Activated naive CD4-positive, alpha-beta T cell treated with anti-CD3 and anti-CD28 coated beads, Interleukin-2, amount 10 ng/mL, durations not matched to agents 7 days and 5 days (primary cell): ENCODE measurements at regions not wholly inside any gene's neighbourhood (a gene's known extent, or its start where the extent isn't known, plus 50 kb on each side); places are given as distances from the start of the nearest gene placed in this dataset.

Experiments used
- CTCF ChIA-PET: fragments of 350-600 bp; sonication (Branson Sonifier 250); formaldehyde crosslinking; loops from one replicate; lab custom pipeline; 2021; ENCODE audit warnings: antibody characterized with exemption; lab: Charles Lee
- DNase-seq: peaks from one replicate; pipeline ENCODE4 v3.0.0-alpha.2; 2020
- H3K27ac Mint-ChIP-seq: one replicate; pipeline ENCODE4 v1.8.0; 2021; ENCODE audit warnings: mild to moderate bottlenecking, moderate library complexity, mixed read lengths
- H3K27me3 Mint-ChIP-seq: one replicate; pipeline ENCODE4 v1.8.0; 2021; ENCODE audit warnings: mild to moderate bottlenecking, mixed read lengths
- H3K36me3 Mint-ChIP-seq: one replicate; pipeline ENCODE4 v1.8.0; 2021; ENCODE audit warnings: mixed read lengths
- H3K4me1 Mint-ChIP-seq: one replicate; pipeline ENCODE4 v1.8.0; 2021; ENCODE audit warnings: mixed read lengths
- H3K4me3 Mint-ChIP-seq: one replicate; pipeline ENCODE4 v1.8.0; 2021; ENCODE audit warnings: mild to moderate bottlenecking, moderate library complexity, mixed read lengths
- H3K9me3 Mint-ChIP-seq: one replicate; pipeline ENCODE4 v1.8.0; 2021; ENCODE audit warnings: mixed read lengths

DNA sequence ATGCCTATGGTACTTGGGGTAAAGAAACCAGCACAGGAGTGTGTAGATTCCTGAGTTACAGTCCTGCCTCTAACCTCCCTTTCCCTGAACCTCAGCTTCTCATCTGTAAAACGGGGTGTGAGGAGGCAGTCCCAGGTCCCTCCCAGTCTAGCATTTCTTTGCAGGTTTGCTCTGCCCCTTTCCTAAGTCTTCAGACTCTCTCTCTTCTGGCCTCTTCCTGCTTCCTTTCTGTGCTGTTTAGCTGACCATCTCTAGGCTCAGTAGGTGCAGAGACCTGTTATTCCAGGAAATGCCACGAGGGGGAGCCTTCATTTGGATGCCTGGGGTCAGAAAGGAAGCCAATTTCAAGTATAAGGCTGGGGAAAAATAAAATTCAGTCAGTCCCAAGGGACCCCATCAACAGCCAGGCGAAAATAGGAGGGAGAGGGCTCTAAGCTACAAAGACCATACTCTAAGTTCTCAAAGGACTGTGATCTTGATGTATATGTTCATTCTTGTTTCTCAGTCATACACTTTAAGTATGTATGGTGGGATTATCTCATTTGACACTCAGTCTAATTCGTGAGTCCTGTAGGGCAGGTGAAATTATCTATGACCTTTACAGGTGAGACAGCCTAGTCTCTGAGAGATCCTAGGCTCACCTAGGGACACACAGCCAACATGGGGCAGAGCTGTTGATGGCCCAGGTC is 89.1 kb downstream of the NCR2 start:
- peaks cover 9% of the 10 kb centered on the region for H3K4me1 Mint-ChIP-seq
- peaks cover 43% of the 10 kb centered on the region for H3K27me3 Mint-ChIP-seq
- H3K27ac Mint-ChIP-seq, result no peak overlapping the region
- peak; percentile 88 for DNase-seq
- peaks cover under 1% of the 10 kb centered on the region for H3K9me3 Mint-ChIP-seq
- no peaks in the 10 kb centered on the region for H3K36me3 Mint-ChIP-seq
- CTCF ChIA-PET, result interaction anchor here (0.6 to 3.0 kb wide), 25 partner anchors 8 to 259 kb away, joined by 3 to 42 read pairs (median 4); no protein-coding TSS in a partner anchor
- H3K4me3 Mint-ChIP-seq, result no peak overlapping the region

DNA sequence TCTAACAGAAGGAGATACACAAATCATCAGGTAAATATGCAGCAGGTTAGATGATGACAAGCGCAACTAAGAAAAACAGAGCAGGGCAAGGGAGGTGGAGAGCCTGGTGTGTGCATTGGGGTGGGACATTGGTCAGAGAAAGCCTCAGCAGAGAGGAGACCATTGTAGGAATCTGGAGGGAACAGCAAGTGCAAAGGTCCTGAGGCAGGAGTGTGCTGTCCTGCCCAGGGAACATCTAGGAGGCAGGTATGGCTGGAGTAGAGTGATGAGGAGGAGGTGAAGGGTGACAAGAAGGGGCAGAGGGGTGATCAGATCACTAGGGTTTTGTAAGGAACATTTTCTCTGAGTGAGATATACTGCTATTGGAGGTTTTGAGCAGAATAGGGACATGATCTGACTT is 90.1 kb downstream of the NCR2 start:
- no peak for DNase-seq
- no peaks in the 10 kb centered on the region for H3K9me3 Mint-ChIP-seq
- H3K4me1 Mint-ChIP-seq, result peaks cover 12% of the 10 kb centered on the region
- CTCF ChIA-PET, result interaction anchor here (0.8 to 3.0 kb wide), 20 partner anchors 9 to 258 kb away, joined by 3 to 42 read pairs (median 4); no protein-coding TSS in a partner anchor
- H3K4me3 Mint-ChIP-seq, result no peak overlapping the region
- H3K27me3 Mint-ChIP-seq, result peaks cover 44% of the 10 kb centered on the region
- peaks cover 2% of the 10 kb centered on the region for H3K36me3 Mint-ChIP-seq
- no peak overlapping the region for H3K27ac Mint-ChIP-seq

GRCh38 chr6:41426438-41426851 is 91.0 kb downstream of the NCR2 start:
- H3K27ac Mint-ChIP-seq, result no peak overlapping the region
- DNase-seq, result peak; percentile 43
- H3K4me3 Mint-ChIP-seq, result no peak overlapping the region
- no peaks in the 10 kb centered on the region for H3K9me3 Mint-ChIP-seq
- H3K36me3 Mint-ChIP-seq, result peaks cover 2% of the 10 kb centered on the region
- H3K27me3 Mint-ChIP-seq, result peaks cover 42% of the 10 kb centered on the region
- CTCF ChIA-PET, result interaction anchor here (0.6 to 3.0 kb wide), 9 partner anchors 26 to 257 kb away, joined by 3 to 42 read pairs (median 6); no protein-coding TSS in a partner anchor
- H3K4me1 Mint-ChIP-seq, result peaks cover 12% of the 10 kb centered on the region

- Mint-ChIP-seq H3K4me1 (peaks cover 12% of the 10 kb centered on the region), H3K27ac (no peak overlapping the region), H3K9me3 (no peaks in the 10 kb centered on the region), H3K36me3 (peaks cover 2% of the 10 kb centered on the region), H3K27me3 (peaks cover 42% of the 10 kb centered on the region), H3K4me3 (no peak overlapping the region)
- DNase-seq, result peak; percentile 27
- CTCF ChIA-PET, result interaction anchor here (1.3 to 2.9 kb wide), 3 partner anchors 59 to 257 kb away, joined by 6 to 42 read pairs (median 13); no protein-coding TSS in a partner anchor
Measured at GRCh38 chr6:41426888-41427641, 91.7 kb downstream of the NCR2 start.

GRCh38 chr6:41427642-41428335 is 92.4 kb downstream of the NCR2 start:
- Mint-ChIP-seq H3K27me3 (peaks cover 44% of the 10 kb centered on the region), H3K4me3 (no peak overlapping the region), H3K27ac (no peak overlapping the region), H3K4me1 (peaks cover 12% of the 10 kb centered on the region), H3K36me3 (peaks cover 2% of the 10 kb centered on the region), H3K9me3 (no peaks in the 10 kb centered on the region)
- CTCF ChIA-PET, result interaction anchor here (1.1 kb wide), 1 partner anchor 39 kb away, joined by 3 read pairs; no protein-coding TSS in a partner anchor
- DNase-seq, result no peak

DNA sequence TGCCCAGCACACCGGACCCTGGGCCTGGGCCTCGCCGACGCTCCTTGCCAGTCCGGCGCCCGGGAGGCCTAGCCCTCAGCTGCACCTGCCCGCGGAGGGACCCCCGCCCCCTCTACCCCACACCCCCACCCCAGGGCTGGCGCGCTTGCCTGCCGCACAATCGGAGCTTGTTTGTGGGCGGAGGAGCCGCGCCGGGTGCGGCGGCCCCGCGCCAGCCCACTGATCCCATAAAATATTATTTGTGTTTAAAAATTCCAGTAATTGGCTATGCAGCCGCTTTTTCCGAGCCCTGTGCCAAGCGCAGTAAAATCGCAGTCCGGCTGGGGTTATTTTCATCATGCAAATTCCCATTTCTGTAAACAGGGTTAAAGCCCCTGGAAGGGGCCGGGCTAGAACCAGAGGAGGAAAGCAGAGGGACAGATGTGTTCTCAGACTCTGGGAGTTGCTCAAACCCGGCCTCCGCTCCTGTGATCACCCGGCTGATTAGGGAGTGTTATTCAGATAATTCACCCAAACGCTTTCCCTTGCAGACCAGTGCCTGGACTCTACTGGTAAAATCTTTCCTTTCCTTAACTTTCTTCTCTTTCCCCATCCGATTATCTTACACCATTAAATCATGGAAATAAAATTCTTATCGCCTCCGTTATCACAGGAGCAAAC is 93.1 kb downstream of the NCR2 start:
- DNase-seq, result no peak
- Mint-ChIP-seq H3K4me1 (peaks cover 12% of the 10 kb centered on the region), H3K27me3 (peaks cover 48% of the 10 kb centered on the region), H3K4me3 (peak overlapping the region; percentile 16), H3K9me3 (no peaks in the 10 kb centered on the region), H3K27ac (no peak overlapping the region), H3K36me3 (peaks cover 2% of the 10 kb centered on the region)
- CTCF ChIA-PET, result interaction anchor here (1.1 kb wide), 1 partner anchor 39 kb away, joined by 3 read pairs; no protein-coding TSS in a partner anchor

GRCh38 chr6:41428996-41429421 is 93.6 kb downstream of the NCR2 start:
- Mint-ChIP-seq H3K9me3 (no peaks in the 10 kb centered on the region), H3K27me3 (peaks cover 51% of the 10 kb centered on the region), H3K27ac (no peak overlapping the region), H3K4me1 (peaks cover 12% of the 10 kb centered on the region), H3K36me3 (peaks cover 2% of the 10 kb centered on the region), H3K4me3 (peak overlapping the region; percentile 16)
- peak; percentile 40 for DNase-seq
- CTCF ChIA-PET, result interaction anchor here (1.1 kb wide), 1 partner anchor 40 kb away, joined by 3 read pairs; no protein-coding TSS in a partner anchor

DNA sequence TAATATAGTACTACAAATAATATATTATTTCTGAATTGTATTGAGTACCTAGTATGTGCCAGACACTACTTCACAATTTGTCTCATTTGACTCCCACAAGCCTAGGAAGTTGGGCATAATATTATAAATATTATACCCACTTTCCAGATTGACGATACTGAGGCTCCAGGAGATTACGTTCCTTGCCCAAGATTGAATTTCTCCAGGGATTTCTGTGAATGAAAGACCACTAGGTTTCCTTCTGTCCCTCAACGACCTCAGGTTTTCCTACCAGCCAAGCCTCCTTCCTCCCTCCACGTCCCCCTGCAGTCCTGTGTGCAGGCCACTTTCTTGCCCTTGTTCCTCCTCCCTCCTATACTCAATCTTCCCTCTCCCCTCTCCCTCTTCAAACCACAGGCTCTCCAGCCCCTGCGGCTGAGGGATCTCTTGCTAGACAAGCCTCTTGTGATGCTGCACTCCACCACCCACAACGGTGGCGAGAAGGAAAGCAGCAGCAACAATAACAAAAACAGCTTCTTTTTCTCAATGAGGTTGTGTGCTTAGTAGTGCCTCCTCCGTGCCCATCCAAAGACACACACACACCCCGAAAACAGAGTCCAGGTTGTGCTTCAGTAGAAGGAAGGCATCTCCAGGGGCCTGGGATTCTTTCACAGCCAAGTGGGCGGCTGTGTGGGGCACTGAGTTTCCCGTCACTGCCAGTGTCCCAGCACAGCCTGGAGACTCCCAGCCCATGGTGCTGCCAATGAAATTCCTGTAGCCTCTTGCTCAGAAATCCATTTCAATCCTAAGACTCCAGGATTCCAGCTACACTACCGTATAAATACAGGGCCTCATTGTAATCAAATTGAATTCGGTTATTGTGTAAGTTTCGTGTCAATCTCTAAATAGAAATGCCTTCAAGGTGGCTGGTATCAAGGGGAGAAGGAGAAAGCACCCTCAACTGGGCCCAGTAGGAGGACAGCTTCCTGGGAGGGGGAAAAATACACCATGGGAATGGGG is 94.4 kb downstream of the NCR2 start:
- H3K4me1 Mint-ChIP-seq, result peaks cover 12% of the 10 kb centered on the region
- H3K4me3 Mint-ChIP-seq, result no peak overlapping the region
- H3K36me3 Mint-ChIP-seq, result peaks cover 2% of the 10 kb centered on the region
- no peak for DNase-seq
- peaks cover 52% of the 10 kb centered on the region for H3K27me3 Mint-ChIP-seq
- H3K9me3 Mint-ChIP-seq, result no peaks in the 10 kb centered on the region
- H3K27ac Mint-ChIP-seq, result no peak overlapping the region
- CTCF ChIA-PET, result no interaction called here

GRCh38 chr6:41430875-41431274 is 95.5 kb downstream of the NCR2 start:
- peaks cover 12% of the 10 kb centered on the region for H3K4me1 Mint-ChIP-seq
- CTCF ChIA-PET, result no interaction called here
- H3K27ac Mint-ChIP-seq, result no peak overlapping the region
- H3K4me3 Mint-ChIP-seq, result no peak overlapping the region
- DNase-seq, result no peak
- H3K9me3 Mint-ChIP-seq, result no peaks in the 10 kb centered on the region
- H3K27me3 Mint-ChIP-seq, result peaks cover 58% of the 10 kb centered on the region
- peaks cover 2% of the 10 kb centered on the region for H3K36me3 Mint-ChIP-seq

GRCh38 chr6:41432280-41432679 is 96.9 kb downstream of the NCR2 start:
- Mint-ChIP-seq H3K4me3 (no peak overlapping the region), H3K4me1 (peaks cover 12% of the 10 kb centered on the region), H3K9me3 (no peaks in the 10 kb centered on the region), H3K36me3 (peaks cover 2% of the 10 kb centered on the region), H3K27ac (no peak overlapping the region), H3K27me3 (peaks cover 67% of the 10 kb centered on the region)
- DNase-seq, result no peak
- CTCF ChIA-PET, result interaction anchor here (1.2 to 1.4 kb wide), 2 partner anchors 8 to 11 kb away, joined by 3 read pairs; no protein-coding TSS in a partner anchor

- H3K36me3 Mint-ChIP-seq, result no peaks in the 10 kb centered on the region
- H3K27ac Mint-ChIP-seq, result no peak overlapping the region
- H3K9me3 Mint-ChIP-seq, result no peaks in the 10 kb centered on the region
- peaks cover 75% of the 10 kb centered on the region for H3K27me3 Mint-ChIP-seq
- no peak for DNase-seq
- CTCF ChIA-PET, result interaction anchor here (0.7 to 1.3 kb wide), 2 partner anchors 10 to 13 kb away, joined by 3 to 5 read pairs; no protein-coding TSS in a partner anchor
- H3K4me1 Mint-ChIP-seq, result peaks cover 16% of the 10 kb centered on the region
- no peak overlapping the region for H3K4me3 Mint-ChIP-seq
Measured at GRCh38 chr6:41434803-41435481, 99.5 kb downstream of the NCR2 start.

DNA sequence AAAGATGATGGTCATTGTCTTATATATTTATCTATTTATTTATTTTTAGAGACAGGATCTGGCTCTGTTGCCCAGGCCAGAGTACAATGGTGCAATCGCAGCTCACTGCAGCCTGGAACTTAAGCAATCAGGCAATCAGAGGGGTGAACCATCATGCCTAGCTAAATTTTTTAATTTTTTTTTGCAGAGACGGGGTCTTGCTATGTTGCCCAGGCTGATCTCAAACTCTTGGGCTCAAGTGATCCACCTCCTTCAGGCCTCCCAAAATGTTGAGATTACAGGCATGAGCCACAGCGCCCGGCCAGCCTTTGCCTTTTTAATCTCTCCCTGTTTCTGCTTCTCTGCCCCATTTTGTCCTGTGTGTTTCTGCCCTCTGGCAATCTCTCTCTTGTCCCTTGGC is 102.2 kb downstream of the NCR2 start:
- no peak for DNase-seq
- H3K4me1 Mint-ChIP-seq, result peaks cover 43% of the 10 kb centered on the region
- H3K36me3 Mint-ChIP-seq, result peaks cover 2% of the 10 kb centered on the region
- H3K27ac Mint-ChIP-seq, result no peak overlapping the region
- peaks cover 69% of the 10 kb centered on the region for H3K27me3 Mint-ChIP-seq
- H3K9me3 Mint-ChIP-seq, result no peaks in the 10 kb centered on the region
- no peak overlapping the region for H3K4me3 Mint-ChIP-seq
- CTCF ChIA-PET, result no interaction called here
